Jurkat, Clone E6-1 (cell line): ENCODE measurements at regions not wholly inside any gene's neighbourhood (a gene's known extent, or its start where the extent isn't known, plus 50 kb on each side); places are given as distances from the start of the nearest gene placed in this dataset.

Experiments
- DNase-seq: peaks from one replicate; pipeline ENCODE4 v3.0.0-alpha.2; 2011; ENCODE audit warnings: low read depth, low spot score
- H3K4me3 ChIP-seq: 2 replicates; pipeline ENCODE4 v1.5.1; 2011; ENCODE audit warnings: mild to moderate bottlenecking, low read length, control low read depth, moderate library complexity

- DNase-seq, result no peak
- H3K4me3 ChIP-seq, result no peak overlapping the region
Observed at GRCh38 chr3:30069056-30069455, 537.3 kb upstream of the TGFBR2 start.

GRCh38 chr3:30073040-30073439, 533.4 kb upstream of the TGFBR2 start:
- no peak overlapping the region for H3K4me3 ChIP-seq
- DNase-seq, result no peak

GRCh38 chr3:30073622-30074021, 532.8 kb upstream of the TGFBR2 start:
- H3K4me3 ChIP-seq, result no peak overlapping the region
- no peak for DNase-seq

DNA sequence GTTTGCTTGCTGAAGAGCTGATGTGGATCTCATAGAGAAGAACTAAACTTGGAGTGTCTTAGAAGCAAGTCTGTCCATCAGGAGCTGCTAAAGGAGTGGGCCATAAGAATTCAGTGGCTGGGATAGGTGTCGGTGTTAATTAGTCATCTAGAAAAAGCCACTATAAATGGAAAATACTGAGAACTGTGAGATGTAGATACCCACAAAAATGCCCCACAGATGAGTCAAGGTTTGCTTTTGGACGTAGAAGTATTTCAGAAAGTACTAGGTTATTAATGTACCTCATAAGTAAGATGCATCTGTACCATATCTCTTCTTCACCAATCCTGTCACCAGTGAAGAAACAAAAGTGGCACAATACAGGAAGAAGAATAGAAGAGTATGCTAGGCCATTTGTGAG, 530.9 kb upstream of the TGFBR2 start:
- H3K4me3 ChIP-seq, result no peak overlapping the region
- no peak for DNase-seq

- H3K4me3 ChIP-seq, result no peak overlapping the region
- DNase-seq, result no peak
Observed at GRCh38 chr3:30076899-30077298, 529.5 kb upstream of the TGFBR2 start.

DNA sequence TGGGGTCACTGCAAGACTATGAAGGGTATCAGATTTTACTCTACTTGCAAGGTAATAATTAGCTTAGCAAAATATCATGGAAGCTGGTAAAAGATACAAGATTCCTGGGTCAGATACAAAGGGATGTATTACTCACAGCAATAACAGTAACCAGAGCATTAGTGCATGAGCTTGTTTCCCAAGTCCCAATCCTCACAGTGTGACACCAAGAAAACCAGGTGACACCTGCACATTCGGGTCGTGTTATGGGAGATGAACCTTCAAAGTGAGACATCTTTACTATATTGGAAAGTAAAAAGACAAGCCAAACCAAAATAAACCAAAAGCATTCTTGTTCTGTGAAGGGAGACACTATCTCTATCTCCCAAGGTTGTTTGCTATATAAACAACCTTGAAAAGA, 528.7 kb upstream of the TGFBR2 start:
- no peak for DNase-seq
- no peak overlapping the region for H3K4me3 ChIP-seq

- no peak for DNase-seq
- H3K4me3 ChIP-seq, result no peak overlapping the region
Observed at GRCh38 chr3:30078736-30079135, 527.7 kb upstream of the TGFBR2 start.

- H3K4me3 ChIP-seq, result no peak overlapping the region
- no peak for DNase-seq
Observed at GRCh38 chr3:30081904-30082303, 524.5 kb upstream of the TGFBR2 start.

- DNase-seq, result no peak
Observed at GRCh38 chr3:30082652-30083051, 523.7 kb upstream of the TGFBR2 start.

DNA sequence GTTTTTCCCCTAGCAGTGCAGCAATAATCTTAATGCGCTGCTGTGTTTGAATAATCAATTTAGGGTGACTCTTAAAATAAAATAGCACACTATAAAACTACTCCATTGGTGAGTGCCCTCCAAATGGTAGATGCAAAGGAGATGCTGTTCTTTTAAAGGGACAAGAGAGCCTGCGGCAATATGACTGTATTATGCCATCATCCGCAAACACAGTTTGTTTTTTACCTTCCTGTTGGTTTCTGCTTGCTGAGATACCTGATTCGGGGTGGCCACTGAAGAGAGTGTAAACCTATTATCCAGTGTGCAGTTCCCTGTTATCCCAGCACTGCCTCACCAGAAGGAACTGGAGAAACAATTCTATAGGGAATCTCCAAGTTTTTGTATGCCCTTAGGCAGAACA, 523.1 kb upstream of the TGFBR2 start:
- DNase-seq, result no peak
- no peak overlapping the region for H3K4me3 ChIP-seq

More at GRCh38 chr3:30082652-30083051, 523.7 kb upstream of the TGFBR2 start:
- H3K4me3 ChIP-seq, result no peak overlapping the region

- DNase-seq, result no peak
- H3K4me3 ChIP-seq, result no peak overlapping the region
Observed at GRCh38 chr3:30084316-30084715, 522.1 kb upstream of the TGFBR2 start.

DNA sequence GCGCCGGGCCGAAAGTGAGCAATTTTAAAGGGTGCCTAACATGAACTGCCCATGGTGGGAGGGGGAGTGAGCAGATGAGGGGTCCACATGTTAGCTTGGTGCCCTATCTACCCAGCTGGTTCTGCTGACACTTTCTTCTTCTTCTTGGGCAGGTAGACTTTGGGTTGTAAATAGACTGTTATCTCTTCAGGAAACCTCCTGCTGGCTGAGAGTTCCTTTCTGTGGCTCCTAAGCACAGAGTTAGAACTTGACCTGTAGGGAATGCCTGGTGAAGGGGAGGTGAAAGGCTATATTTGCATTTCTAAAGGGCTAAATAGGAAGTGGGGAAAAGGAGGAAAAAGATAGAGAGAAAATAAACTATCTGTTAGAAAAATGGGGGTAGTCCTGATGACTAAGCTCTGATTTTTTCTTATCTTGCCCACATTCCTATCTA, 521.4 kb upstream of the TGFBR2 start:
- no peak overlapping the region for H3K4me3 ChIP-seq
- no peak for DNase-seq

GRCh38 chr3:30085486-30085885, 520.9 kb upstream of the TGFBR2 start:
- H3K4me3 ChIP-seq, result no peak overlapping the region
- DNase-seq, result peak; percentile 67

DNA sequence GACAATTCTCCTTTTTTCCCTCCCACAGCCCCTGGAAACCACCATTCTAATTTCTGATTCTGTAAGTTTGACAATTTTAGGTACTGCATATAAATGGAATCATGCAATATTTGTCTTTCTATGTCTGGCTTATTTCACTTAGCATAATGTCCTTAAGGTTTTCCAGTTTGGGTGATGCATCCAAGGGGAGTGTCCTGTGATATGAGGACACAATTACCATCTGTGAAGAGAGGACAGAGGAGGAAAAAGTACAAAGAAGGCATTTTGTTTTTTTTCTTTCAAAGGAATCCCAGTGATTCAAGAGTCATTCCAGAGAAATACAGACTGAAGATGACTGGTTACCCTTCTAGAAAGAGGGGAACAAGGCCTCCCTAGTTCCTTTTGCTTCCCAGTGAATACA, 514.7 kb upstream of the TGFBR2 start:
- no peak for DNase-seq
- H3K4me3 ChIP-seq, result no peak overlapping the region

DNA sequence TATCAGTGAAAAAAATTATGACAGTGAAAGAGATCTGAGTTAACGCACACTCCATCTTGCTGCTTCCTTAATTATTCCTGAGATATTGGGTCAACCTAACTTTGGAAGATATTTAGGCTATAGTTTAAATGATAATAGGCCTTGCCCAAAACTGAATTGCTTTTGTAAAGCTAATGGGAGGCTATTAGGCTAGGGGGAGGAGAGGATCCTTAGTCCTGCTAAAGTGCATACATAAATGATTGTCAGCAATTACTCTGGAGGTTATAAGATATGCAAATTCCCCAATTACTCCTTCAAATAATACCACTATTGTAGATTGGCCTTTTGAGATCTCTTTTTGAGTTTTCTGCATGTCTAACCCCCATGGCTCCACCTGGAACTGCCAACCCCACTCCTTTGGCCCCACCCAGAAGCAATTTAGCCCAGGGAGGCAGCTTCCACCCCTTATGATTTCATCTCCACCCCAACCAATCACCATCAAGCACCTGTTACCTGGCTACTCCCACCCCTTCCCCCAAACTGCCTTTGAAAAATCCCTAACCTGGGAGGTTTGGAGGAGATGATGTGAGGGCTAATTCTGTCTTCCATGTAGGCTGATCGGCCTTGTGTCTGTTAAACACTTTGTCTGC, 509.3 kb upstream of the TGFBR2 start:
- no peak for DNase-seq
- H3K4me3 ChIP-seq, result no peak overlapping the region

DNA sequence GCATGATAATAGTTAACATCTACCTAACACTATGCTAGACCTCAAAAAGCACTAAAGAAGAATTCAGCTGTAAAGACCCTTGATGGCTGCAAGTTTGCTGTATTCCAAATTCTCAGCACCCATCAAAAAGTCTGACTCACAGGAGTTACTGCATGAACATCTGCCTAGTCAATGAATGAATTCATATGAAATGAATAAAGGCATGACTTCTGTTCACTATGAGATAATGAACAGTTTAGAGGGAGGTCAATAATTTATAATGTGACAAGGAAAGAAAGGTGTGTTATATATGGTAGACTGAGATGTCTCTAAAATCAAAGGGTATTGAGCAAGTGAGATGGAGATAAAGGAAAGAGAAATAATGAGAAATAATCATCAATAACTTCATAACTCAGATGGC, 508.2 kb upstream of the TGFBR2 start:
- DNase-seq, result no peak
- no peak overlapping the region for H3K4me3 ChIP-seq

- DNase-seq, result no peak
- no peak overlapping the region for H3K4me3 ChIP-seq
Observed at GRCh38 chr3:30098653-30099455, 507.5 kb upstream of the TGFBR2 start.

DNA sequence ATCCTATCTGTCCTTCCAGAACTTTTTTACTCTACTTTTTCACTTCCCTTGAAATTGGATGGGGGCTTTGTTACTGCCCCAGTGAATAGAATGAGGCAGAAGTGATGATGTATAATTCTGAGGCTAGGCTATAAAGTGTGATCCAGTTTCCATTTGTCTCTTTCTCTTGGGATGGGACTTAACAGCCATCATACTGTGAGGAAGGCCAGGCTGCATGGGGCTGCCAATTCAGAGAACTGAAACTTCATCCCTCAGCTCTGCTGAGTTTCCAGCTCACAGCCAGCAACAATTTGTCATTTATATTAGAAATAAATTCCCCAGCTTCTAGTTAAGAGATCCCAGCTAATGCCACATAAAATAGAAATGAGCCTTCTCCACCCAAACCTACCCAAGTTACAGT, 504.0 kb upstream of the TGFBR2 start:
- H3K4me3 ChIP-seq, result no peak overlapping the region
- no peak for DNase-seq

GRCh38 chr3:30103186-30103585, 503.2 kb upstream of the TGFBR2 start:
- no peak overlapping the region for H3K4me3 ChIP-seq

GRCh38 chr3:30107531-30107930, 498.9 kb upstream of the TGFBR2 start:
- no peak overlapping the region for H3K4me3 ChIP-seq
- no peak for DNase-seq

More at GRCh38 chr3:30103186-30103585, 503.2 kb upstream of the TGFBR2 start:
- no peak for DNase-seq

- no peak overlapping the region for H3K4me3 ChIP-seq
- DNase-seq, result no peak
Observed at GRCh38 chr3:30112411-30112810, 494.0 kb upstream of the TGFBR2 start.
